HCT116 (cell line): ENCODE measurements at regions not wholly inside any gene's neighbourhood (a gene's known extent, or its start where the extent isn't known, plus 50 kb on each side); places are given as distances from the start of the nearest gene placed in this dataset.

Experiments
- ATAC-seq: fragments of 200-7000 bp; cut with Tn5 transposase; 2 replicates; pipeline ENCODE4 v1.9.1; 2020; ENCODE audit warnings: mild to moderate bottlenecking, moderate library complexity
- BruUV-seq: library from RNA; stranded (reverse); fragments of 400-500 nt; replicated peaks from 2 replicates; lab custom pipeline; 2021; lab: Mats Ljungman, UMichigan
- CTCF ChIA-PET: fragments of 300-600 bp; sonication (Branson Sonifier 250); formaldehyde crosslinking; loops from one replicate; lab custom pipeline; 2021; ENCODE audit warnings: antibody characterized with exemption; lab: Charles Lee
- POLR2A ChIA-PET: fragments of 300-600, 350-600 bp; sonication (Branson Sonifier 250); formaldehyde crosslinking; loops from one replicate; lab custom pipeline; 2021; ENCODE audit warnings: antibody characterized with exemption; lab: Charles Lee
- RAD21 ChIA-PET, 2 experiments: fragments of 300-600 bp; sonication (Branson Sonifier 250); formaldehyde crosslinking; loops; one replicate each; lab custom pipeline; 2023; ENCODE audit warnings: low total read pairs in 2 of 2; ENCODE audit not compliant: uncharacterized antibody in 2 of 2, unreplicated experiment in 2 of 2, low non-redundant PET in 1 of 2; lab: Charles Lee
- DNase-seq: peaks from one replicate; pipeline ENCODE4 v3.0.0-alpha.2; 2010; ENCODE audit warnings: low read depth, low spot score
- H2AFZ ChIP-seq: fragments of 200-600 bp; shearing (Covaris generic), sonication (generic); 2 replicates; pipeline ENCODE4 v1.6.1; 2017; ENCODE audit warnings: low read depth, mixed run types, mixed read lengths, antibody characterized with exemption, low read length; ENCODE audit not compliant: poor library complexity, severe bottlenecking
- H3K27ac ChIP-seq: 2 replicates; pipeline ENCODE4 v1.5.1; 2012; ENCODE audit warnings: low read depth, low read length
- H3K27me3 ChIP-seq: fragments of 200-600 bp; sonication (generic); 2 replicates; pipeline ENCODE4 v1.6.1; 2016; ENCODE audit warnings: mixed run types, low read length, mixed read lengths; ENCODE audit not compliant: insufficient read depth
- H3K36me3 ChIP-seq, 2 experiments: fragments of 200-500 bp in 1 of 2; fragments of 200-600 bp in 1 of 2; sonication (Bioruptor generic) in 1 of 2; sonication (generic) in 1 of 2; 2 replicates each; pipeline versions ENCODE4 v1.5.1 to v1.6.1; 2014 to 2016; ENCODE audit warnings: low read length in 2 of 2, inconsistent platforms in 1 of 2, mixed read lengths in 1 of 2, mixed run types in 1 of 2; ENCODE audit not compliant: insufficient read depth in 2 of 2, control insufficient read depth in 1 of 2
- H3K4me1 ChIP-seq, 2 experiments: fragments of 200-600 bp in 1 of 2; sonication (generic) in 1 of 2; 2 replicates each; pipeline versions ENCODE4 v1.5.1 to v1.6.1; 2012 to 2017; ENCODE audit warnings: low read length in 2 of 2, inconsistent platforms in 1 of 2, mild to moderate bottlenecking in 1 of 2, mixed read lengths in 1 of 2, mixed run types in 1 of 2, moderate library complexity in 1 of 2; ENCODE audit not compliant: insufficient read depth in 2 of 2, control insufficient read depth in 1 of 2
- H3K4me2 ChIP-seq: fragments of 200-600 bp; sonication (generic); 2 replicates; pipeline ENCODE4 v1.6.1; 2017; ENCODE audit warnings: mixed run types, low read length, mixed read lengths
- H3K4me3 ChIP-seq, 2 experiments: fragments of 200-600 bp in 1 of 2; sonication (generic) in 1 of 2; replicated peaks in 1 of 2; 2 replicates each; pipeline ENCODE4 v1.5.1; 2011 to 2016; ENCODE audit warnings: low read length in 2 of 2, control low read depth in 1 of 2, low read depth in 1 of 2, mild to moderate bottlenecking in 1 of 2, mixed read lengths in 1 of 2, mixed run types in 1 of 2
- H3K79me2 ChIP-seq: fragments of 200-600 bp; sonication (generic); 2 replicates; pipeline ENCODE4 v1.6.1; 2017; ENCODE audit warnings: mild to moderate bottlenecking, mixed run types, low read length, moderate library complexity, mixed read lengths; ENCODE audit not compliant: insufficient read depth
- H3K9ac ChIP-seq: fragments of 200-600 bp; sonication (generic); 2 replicates; pipeline ENCODE4 v1.6.1; 2016; ENCODE audit warnings: low read length, mixed read lengths
- H3K9me2 ChIP-seq: fragments of 200-600 bp; sonication (generic), shearing (Covaris generic); 2 replicates; pipeline ENCODE4 v1.6.1; 2017; ENCODE audit warnings: mixed run types, mild to moderate bottlenecking, moderate library complexity; ENCODE audit not compliant: insufficient read depth
- H3K9me3 ChIP-seq, 2 experiments: fragments of 200-500 bp in 1 of 2; fragments of 200-600 bp in 1 of 2; sonication (Bioruptor generic) in 1 of 2; sonication (generic) in 1 of 2; 2 replicates each; pipeline ENCODE4 v1.6.1; 2014 to 2017; ENCODE audit warnings: low read length in 2 of 2, mixed read lengths in 2 of 2, inconsistent platforms in 1 of 2, low read depth in 1 of 2, mild to moderate bottlenecking in 1 of 2, mixed run types in 1 of 2, moderate library complexity in 1 of 2; ENCODE audit not compliant: control insufficient read depth in 1 of 2, insufficient read depth in 1 of 2
- H4K20me1 ChIP-seq: fragments of 200-600 bp; sonication (generic), shearing (Covaris generic); 2 replicates; pipeline ENCODE4 v1.6.1; 2017; ENCODE audit warnings: mixed run types, mild to moderate bottlenecking, moderate library complexity; ENCODE audit not compliant: insufficient read depth
- CBX3 ChIP-seq: IDR thresholded peaks from 2 replicates; pipeline ENCODE4 v1.6.1; 2012; ENCODE audit warnings: low read depth
- EGR1 ChIP-seq: IDR thresholded peaks from 2 replicates; pipeline ENCODE4 v1.6.1; 2012; ENCODE audit warnings: low read depth
- ELF1 ChIP-seq: IDR thresholded peaks from 2 replicates; pipeline ENCODE4 v1.6.1; 2012; ENCODE audit warnings: low read depth, borderline replicate concordance
- EZH2 ChIP-seq: fragments of 200-600 bp; sonication (generic); IDR thresholded peaks from 2 replicates; pipeline ENCODE4 v1.6.1; 2017; ENCODE audit warnings: antibody characterized with exemption, mixed run types
- FOSL1 ChIP-seq: IDR thresholded peaks from 2 replicates; pipeline ENCODE4 v1.6.1; 2012; ENCODE audit warnings: low read depth
- JUND ChIP-seq: IDR thresholded peaks from 2 replicates; pipeline ENCODE4 v1.6.1; 2012
- POLR2A ChIP-seq: IDR thresholded peaks from 2 replicates; pipeline ENCODE4 v1.7.0; 2011; ENCODE audit warnings: borderline replicate concordance; ENCODE audit not compliant: insufficient read depth, insufficient read length; ENCODE audit errors: extremely low read depth
- POLR2AphosphoS5 ChIP-seq: IDR thresholded peaks from 2 replicates; pipeline ENCODE4 v1.6.1; 2011; ENCODE audit warnings: mild to moderate bottlenecking, low read depth, low read length, moderate library complexity
- SIN3A ChIP-seq: IDR thresholded peaks from 2 replicates; pipeline ENCODE4 v1.6.1; 2012; ENCODE audit warnings: low read depth
- SP1 ChIP-seq: IDR thresholded peaks from 2 replicates; pipeline ENCODE4 v1.6.1; 2012; ENCODE audit warnings: low read depth
- SRF ChIP-seq: IDR thresholded peaks from 2 replicates; pipeline ENCODE4 v1.6.1; 2012; ENCODE audit warnings: low read depth
- YY1 ChIP-seq: IDR thresholded peaks from 2 replicates; pipeline ENCODE4 v1.6.1; 2011; ENCODE audit warnings: low read length, low read depth, moderate library complexity, mild to moderate bottlenecking; ENCODE audit not compliant: insufficient replicate concordance; ENCODE audit errors: extremely low read depth
- intact Hi-C: fragments of 100-400 bp; cut with micrococcal nuclease; formaldehyde crosslinking; loops from 2 replicates; pipeline ENCODE4 v1.10.0; 2022
- TF ChIP-seq, protein P1 (sequence below): IDR thresholded peaks from 2 replicates; pipeline ENCODE4 v1.6.1; 2012

GRCh38 chr3:107247116-107247515 is 130.1 kb upstream of the CCDC54 start:
- intact Hi-C loops = no loop called here
- ChIA-PET POLR2A (no interaction called here), CTCF (no interaction called here), RAD21 (no interaction called here)
- H3K79me2 ChIP-seq = no peaks in the 10 kb centered on the region
- BruUV-seq = no TSS peak
- H3K4me2 ChIP-seq = no peak overlapping the region
- H3K27me3 ChIP-seq = no peaks in the 10 kb centered on the region
- no peaks in the 10 kb centered on the region for H4K20me1 ChIP-seq
- H3K9me3 ChIP-seq = no peaks in the 10 kb centered on the region
- DNase-seq (no peak), ATAC-seq (no peak)
- H3K4me3 ChIP-seq = no peak overlapping the region
- no peaks in the 10 kb centered on the region for H3K9me2 ChIP-seq
- no peak overlapping the region for H3K27ac ChIP-seq
- no peaks in the 10 kb centered on the region for H3K4me1 ChIP-seq
- H2AFZ ChIP-seq = no peak overlapping the region
- H3K9ac ChIP-seq = no peak overlapping the region
- no peaks in the 10 kb centered on the region for H3K36me3 ChIP-seq
- TF ChIP-seq CBX3 (no peak), SP1 (no peak), SIN3A (no peak), EZH2 (no peak), FOSL1 (no peak), ELF1 (no peak)

DNA sequence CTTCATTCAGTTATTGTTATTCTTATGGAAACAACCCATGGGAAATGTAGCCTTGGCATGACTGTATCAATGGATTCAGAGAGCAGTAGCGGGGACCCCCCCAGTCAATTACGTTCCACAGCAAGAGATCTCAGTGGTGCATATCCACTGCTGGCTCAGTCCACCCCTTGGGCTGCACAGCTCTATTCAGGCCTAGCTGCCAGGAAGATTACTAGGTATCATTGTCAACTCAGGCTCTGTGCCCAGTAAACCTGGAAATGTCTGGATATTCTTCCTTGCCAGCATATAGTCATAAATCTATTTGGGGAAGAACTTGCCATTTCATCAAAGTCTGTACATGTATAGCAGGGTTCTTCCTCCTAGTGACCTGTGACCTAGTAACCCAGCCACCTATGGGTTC is 128.1 kb upstream of the CCDC54 start:
- Histone ChIP-seq H3K9me2 (no peaks in the 10 kb centered on the region), H3K9me3 (no peaks in the 10 kb centered on the region), H3K27ac (no peak overlapping the region), H3K4me1 (no peaks in the 10 kb centered on the region), H4K20me1 (no peaks in the 10 kb centered on the region), H3K9ac (no peak overlapping the region), H2AFZ (no peak overlapping the region), H3K27me3 (no peaks in the 10 kb centered on the region), H3K4me2 (no peak overlapping the region), H3K4me3 (no peak overlapping the region), H3K79me2 (no peaks in the 10 kb centered on the region), H3K36me3 (no peaks in the 10 kb centered on the region)
- ChIA-PET CTCF (interaction anchor here (1.0 kb wide), 1 partner anchor 172 kb away, joined by 3 read pairs; no protein-coding TSS in a partner anchor), POLR2A (no interaction called here), RAD21 (no interaction called here)
- intact Hi-C loops = no loop called here
- TF ChIP-seq SRF (no peak), POLR2AphosphoS5 (no peak), CBX3 (no peak), YY1 (no peak), EGR1 (no peak), POLR2A (no peak), JUND (no peak), FOSL1 (no peak)
- TF ChIP-seq, protein P1, sequence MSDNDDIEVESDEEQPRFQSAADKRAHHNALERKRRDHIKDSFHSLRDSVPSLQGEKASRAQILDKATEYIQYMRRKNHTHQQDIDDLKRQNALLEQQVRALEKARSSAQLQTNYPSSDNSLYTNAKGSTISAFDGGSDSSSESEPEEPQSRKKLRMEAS = no peak
- no TSS peak for BruUV-seq
- DNase-seq (no peak), ATAC-seq (no peak)
